ENCODE measurements at regions not wholly inside any gene's neighbourhood (a gene's known extent, or its start where the extent isn't known, plus 50 kb on each side); places are given as distances from the start of the nearest gene placed in this dataset.

- no peaks in the 10 kb centered on the region for H3K9me3 ChIP-seq
- no peaks in the 10 kb centered on the region for H3K36me3 ChIP-seq
- TF ChIP-seq CTCF (IDR thresholded peaks at IDR 0.05) (no peak), POLR2A (IDR thresholded peaks at IDR 0.05) (no peak)
- no peak overlapping the region for H3K27ac ChIP-seq
- 92 to 94% methylated on average over 3 to 6 of the region's 10 CpGs for WGBS, 2 donors
- intact Hi-C loops (cut with DNase I): no loop called here
- H3K27me3 ChIP-seq: no peaks in the 10 kb centered on the region
- DNase-seq: no peak
- H3K4me3 ChIP-seq: no peak overlapping the region
- no peaks in the 10 kb centered on the region for H3K4me1 ChIP-seq
Observed at GRCh38 chr15:27674826-27675225, 424.3 kb downstream of the OCA2 start.

- H3K27ac ChIP-seq: no peak overlapping the region
- no peak overlapping the region for H3K4me3 ChIP-seq
- TF ChIP-seq POLR2A (IDR thresholded peaks at IDR 0.05): no peak
- TF ChIP-seq CTCF (IDR thresholded peaks at IDR 0.05): no peak
- intact Hi-C loops (cut with DNase I): no loop called here
- no peaks in the 10 kb centered on the region for H3K4me1 ChIP-seq
- H3K36me3 ChIP-seq: no peaks in the 10 kb centered on the region
- no peaks in the 10 kb centered on the region for H3K27me3 ChIP-seq
- WGBS, 2 donors: 91 to 92% methylated on average over 7 to 13 of the region's 15 CpGs
- no peak for DNase-seq
- no peaks in the 10 kb centered on the region for H3K9me3 ChIP-seq
Observed at GRCh38 chr15:27673766-27674445, 425.2 kb downstream of the OCA2 start.

GRCh38 chr15:27672537-27672936, 426.6 kb downstream of the OCA2 start:
- H3K9me3 ChIP-seq: no peaks in the 10 kb centered on the region
- H3K27me3 ChIP-seq: no peaks in the 10 kb centered on the region
- 76 to 80% methylated on average over 7 to 8 of the region's 8 CpGs for WGBS, 2 donors
- no peak overlapping the region for H3K4me3 ChIP-seq
- no peaks in the 10 kb centered on the region for H3K36me3 ChIP-seq
- no peak for DNase-seq
- intact Hi-C loops (cut with DNase I): no loop called here
- TF ChIP-seq POLR2A (IDR thresholded peaks at IDR 0.05) (no peak), CTCF (IDR thresholded peaks at IDR 0.05) (no peak)
- no peaks in the 10 kb centered on the region for H3K4me1 ChIP-seq
- no peak overlapping the region for H3K27ac ChIP-seq

GRCh38 chr15:27671819-27672437, 427.2 kb downstream of the OCA2 start:
- DNase-seq: no peak
- Histone ChIP-seq H3K4me1 (no peaks in the 10 kb centered on the region), H3K9me3 (no peaks in the 10 kb centered on the region), H3K36me3 (no peaks in the 10 kb centered on the region), H3K27ac (no peak overlapping the region), H3K4me3 (no peak overlapping the region), H3K27me3 (no peaks in the 10 kb centered on the region)
- intact Hi-C loops (cut with DNase I): no loop called here
- TF ChIP-seq POLR2A (IDR thresholded peaks at IDR 0.05): no peak
- TF ChIP-seq CTCF (IDR thresholded peaks at IDR 0.05): no peak
- WGBS, 2 donors: 58 to 67% methylated on average over 13 of the region's 13 CpGs

- no peaks in the 10 kb centered on the region for H3K27me3 ChIP-seq
- no peaks in the 10 kb centered on the region for H3K4me1 ChIP-seq
- H3K27ac ChIP-seq: no peak overlapping the region
- no peak overlapping the region for H3K4me3 ChIP-seq
- 57 to 66% methylated on average over 11 of the region's 11 CpGs for WGBS, 2 donors
- no peaks in the 10 kb centered on the region for H3K9me3 ChIP-seq
- intact Hi-C loops (cut with DNase I): no loop called here
- no peak for DNase-seq
- TF ChIP-seq POLR2A (IDR thresholded peaks at IDR 0.05) (no peak), CTCF (IDR thresholded peaks at IDR 0.05) (no peak)
- no peaks in the 10 kb centered on the region for H3K36me3 ChIP-seq
Observed at GRCh38 chr15:27670486-27671209, 428.5 kb downstream of the OCA2 start.

Data from esophagus squamous epithelium (tissue), 5 donors.